Erythroblast (primary cell): ENCODE measurements at regions not wholly inside any gene's neighbourhood (a gene's known extent, or its start where the extent isn't known, plus 50 kb on each side); places are given as distances from the start of the nearest gene placed in this dataset.

ENCODE experiments used
- GATA1 ChIP-seq: IDR thresholded peaks from 2 replicates; pipeline ENCODE4 v1.6.1; 2011; ENCODE audit warnings: low read depth, mild to moderate bottlenecking, control low read depth, low read length, moderate library complexity
- POLR2A ChIP-seq: IDR thresholded peaks from 2 replicates; pipeline ENCODE4 v1.6.1; 2011; ENCODE audit warnings: mild to moderate bottlenecking, low read length

GRCh38 chr2:10246831-10247230 lies 55.9 kb upstream of the HPCAL1 start:
- TF ChIP-seq POLR2A, result no peak
- TF ChIP-seq GATA1, result no peak
